ENCODE measurements at regions not wholly inside any gene's neighbourhood (a gene's known extent, or its start where the extent isn't known, plus 50 kb on each side); places are given as distances from the start of the nearest gene placed in this dataset.

- no CpG with 5 or more reads among the region's 4 CpGs for WGBS, 2 donors (ENCODE audit: extremely low coverage in 2 of 2, insufficient read length in 2 of 2, insufficient replicate concordance in 1 of 2)
- Histone ChIP-seq H4K8ac (ENCODE audit: low read depth, low read length) (no peak overlapping the region), H3K36me3 (replicated peaks in 1 of 2; ENCODE audit: control insufficient read depth in 2 of 2, insufficient read depth in 2 of 2, low read length in 2 of 2) (no peaks in the 10 kb centered on the region), H3K79me1 (ENCODE audit: low read depth, low read length) (no peaks in the 10 kb centered on the region), H3K27ac (replicated peaks; ENCODE audit: low read length) (no peak overlapping the region), H3K18ac (ENCODE audit: low read length) (no peak overlapping the region), H3K9ac (ENCODE audit: low read depth, low read length, poor library complexity) (no peak overlapping the region), H3K27me3 (ENCODE audit: control insufficient read depth in 3 of 3, insufficient read depth in 3 of 3, low read depth in 1 of 3, low read length in 3 of 3) (no peaks in the 10 kb centered on the region), H2AFZ (ENCODE audit: low read length) (no peak overlapping the region), H2BK5ac (ENCODE audit: low read length) (no peak overlapping the region), H3K4ac (ENCODE audit: low read length) (no peak overlapping the region), H3K4me2 (ENCODE audit: insufficient read depth, low read length, poor library complexity, severe bottlenecking) (no peak overlapping the region), H2BK15ac (ENCODE audit: low read length) (no peak overlapping the region), H3K9me3 (replicated peaks in 1 of 2; ENCODE audit: control insufficient read depth in 2 of 2, insufficient read depth in 1 of 2, low read depth in 1 of 2, low read length in 2 of 2) (no peaks in the 10 kb centered on the region), H3K14ac (ENCODE audit: low read length) (no peak overlapping the region), H2BK120ac (ENCODE audit: low read depth, low read length) (no peak overlapping the region), H3K4me1 (ENCODE audit: control insufficient read depth in 2 of 2, insufficient read depth in 1 of 2, low read depth in 1 of 2, low read length in 2 of 2) (peaks cover 0 to 3% of the 10 kb centered on the region in 2 donors), H2AK5ac (ENCODE audit: low read depth, low read length) (no peak overlapping the region), H3K23ac (ENCODE audit: low read depth, low read length, poor library complexity) (no peak overlapping the region), H4K91ac (ENCODE audit: low read depth, low read length, poor library complexity) (no peak overlapping the region), H3K4me3 (ENCODE audit: low read length in 2 of 2) (no peak overlapping the region), H2BK12ac (ENCODE audit: low read length) (no peak overlapping the region)
- no peak for DNase-seq (ENCODE audit: low spot score)
Observed at GRCh38 chr12:23221066-23221465, 596.1 kb downstream of the ETNK1 start.

GRCh38 chr12:23221926-23222325 is 597.0 kb downstream of the ETNK1 start:
- no peak for DNase-seq (ENCODE audit: low spot score)
- no CpG with 5 or more reads among the region's 1 CpG for WGBS, 2 donors (ENCODE audit: extremely low coverage in 2 of 2, insufficient read length in 2 of 2, insufficient replicate concordance in 1 of 2)
- no peak overlapping the region for H2BK15ac ChIP-seq (ENCODE audit: low read length)

GRCh38 chr12:23222801-23223200 is 597.8 kb downstream of the ETNK1 start:
- Histone ChIP-seq H3K4me3 (ENCODE audit: low read length in 2 of 2) (no peak overlapping the region), H2AFZ (ENCODE audit: low read length) (no peak overlapping the region), H3K9ac (ENCODE audit: low read depth, low read length, poor library complexity) (no peak overlapping the region), H2BK120ac (ENCODE audit: low read depth, low read length) (no peak overlapping the region), H3K4me2 (ENCODE audit: insufficient read depth, low read length, poor library complexity, severe bottlenecking) (no peak overlapping the region), H3K4ac (ENCODE audit: low read length) (no peak overlapping the region), H3K36me3 (replicated peaks in 1 of 2; ENCODE audit: control insufficient read depth in 2 of 2, insufficient read depth in 2 of 2, low read length in 2 of 2) (no peaks in the 10 kb centered on the region), H3K23ac (ENCODE audit: low read depth, low read length, poor library complexity) (no peak overlapping the region), H3K14ac (ENCODE audit: low read length) (no peak overlapping the region), H3K18ac (ENCODE audit: low read length) (no peak overlapping the region), H3K79me1 (ENCODE audit: low read depth, low read length) (no peaks in the 10 kb centered on the region), H2BK5ac (ENCODE audit: low read length) (no peak overlapping the region), H2BK15ac (ENCODE audit: low read length) (no peak overlapping the region), H3K9me3 (replicated peaks in 1 of 2; ENCODE audit: control insufficient read depth in 2 of 2, insufficient read depth in 1 of 2, low read depth in 1 of 2, low read length in 2 of 2) (no peaks in the 10 kb centered on the region), H3K27ac (replicated peaks; ENCODE audit: low read length) (no peak overlapping the region), H3K4me1 (ENCODE audit: control insufficient read depth in 2 of 2, insufficient read depth in 1 of 2, low read depth in 1 of 2, low read length in 2 of 2) (no peaks in the 10 kb centered on the region), H3K27me3 (ENCODE audit: control insufficient read depth in 3 of 3, insufficient read depth in 3 of 3, low read depth in 1 of 3, low read length in 3 of 3) (no peaks in the 10 kb centered on the region), H2AK5ac (ENCODE audit: low read depth, low read length) (no peak overlapping the region), H4K8ac (ENCODE audit: low read depth, low read length) (no peak overlapping the region), H2BK12ac (ENCODE audit: low read length) (no peak overlapping the region), H4K91ac (ENCODE audit: low read depth, low read length, poor library complexity) (no peak overlapping the region)
- whole genome bisulfite sequencing, 2 donors (ENCODE audit: extremely low coverage in 2 of 2, insufficient read length in 2 of 2, insufficient replicate concordance in 1 of 2), result no CpG with 5 or more reads among the region's 3 CpGs
- no peak for DNase-seq (ENCODE audit: low spot score)

More at GRCh38 chr12:23221926-23222325, 597.0 kb downstream of the ETNK1 start:
- no peak overlapping the region for H2BK120ac ChIP-seq (ENCODE audit: low read depth, low read length)
- no peaks in the 10 kb centered on the region for H3K27me3 ChIP-seq (ENCODE audit: control insufficient read depth in 3 of 3, insufficient read depth in 3 of 3, low read depth in 1 of 3, low read length in 3 of 3)
- H3K27ac ChIP-seq (replicated peaks; ENCODE audit: low read length), result no peak overlapping the region
- H2AK5ac ChIP-seq (ENCODE audit: low read depth, low read length), result no peak overlapping the region
- H3K36me3 ChIP-seq (replicated peaks in 1 of 2; ENCODE audit: control insufficient read depth in 2 of 2, insufficient read depth in 2 of 2, low read length in 2 of 2), result no peaks in the 10 kb centered on the region
- no peaks in the 10 kb centered on the region for H3K9me3 ChIP-seq (replicated peaks in 1 of 2; ENCODE audit: control insufficient read depth in 2 of 2, insufficient read depth in 1 of 2, low read depth in 1 of 2, low read length in 2 of 2)
- H2BK5ac ChIP-seq (ENCODE audit: low read length), result no peak overlapping the region
- H4K91ac ChIP-seq (ENCODE audit: low read depth, low read length, poor library complexity), result no peak overlapping the region
- H3K4ac ChIP-seq (ENCODE audit: low read length), result no peak overlapping the region
- H3K4me2 ChIP-seq (ENCODE audit: insufficient read depth, low read length, poor library complexity, severe bottlenecking), result no peak overlapping the region
- no peak overlapping the region for H3K23ac ChIP-seq (ENCODE audit: low read depth, low read length, poor library complexity)
- peaks cover 0 to 3% of the 10 kb centered on the region in 2 donors for H3K4me1 ChIP-seq (ENCODE audit: control insufficient read depth in 2 of 2, insufficient read depth in 1 of 2, low read depth in 1 of 2, low read length in 2 of 2)
- H3K4me3 ChIP-seq (ENCODE audit: low read length in 2 of 2), result no peak overlapping the region
- H4K8ac ChIP-seq (ENCODE audit: low read depth, low read length), result no peak overlapping the region
- no peaks in the 10 kb centered on the region for H3K79me1 ChIP-seq (ENCODE audit: low read depth, low read length)
- no peak overlapping the region for H2BK12ac ChIP-seq (ENCODE audit: low read length)
- no peak overlapping the region for H3K18ac ChIP-seq (ENCODE audit: low read length)
- H3K9ac ChIP-seq (ENCODE audit: low read depth, low read length, poor library complexity), result no peak overlapping the region
- no peak overlapping the region for H2AFZ ChIP-seq (ENCODE audit: low read length)
- no peak overlapping the region for H3K14ac ChIP-seq (ENCODE audit: low read length)

GRCh38 chr12:23228101-23228500 is 603.1 kb downstream of the ETNK1 start:
- Histone ChIP-seq H3K9ac (ENCODE audit: low read depth, low read length, poor library complexity) (no peak overlapping the region), H3K14ac (ENCODE audit: low read length) (no peak overlapping the region), H3K18ac (ENCODE audit: low read length) (no peak overlapping the region), H4K91ac (ENCODE audit: low read depth, low read length, poor library complexity) (no peak overlapping the region), H2AK5ac (ENCODE audit: low read depth, low read length) (no peak overlapping the region), H3K4ac (ENCODE audit: low read length) (no peak overlapping the region), H2BK12ac (ENCODE audit: low read length) (no peak overlapping the region), H3K36me3 (replicated peaks in 1 of 2; ENCODE audit: control insufficient read depth in 2 of 2, insufficient read depth in 2 of 2, low read length in 2 of 2) (no peaks in the 10 kb centered on the region), H2BK120ac (ENCODE audit: low read depth, low read length) (no peak overlapping the region), H3K4me1 (ENCODE audit: control insufficient read depth in 2 of 2, insufficient read depth in 1 of 2, low read depth in 1 of 2, low read length in 2 of 2) (no peaks in the 10 kb centered on the region), H3K23ac (ENCODE audit: low read depth, low read length, poor library complexity) (no peak overlapping the region), H3K79me1 (ENCODE audit: low read depth, low read length) (no peaks in the 10 kb centered on the region), H3K27ac (replicated peaks; ENCODE audit: low read length) (no peak overlapping the region), H3K4me2 (ENCODE audit: insufficient read depth, low read length, poor library complexity, severe bottlenecking) (no peak overlapping the region), H2BK15ac (ENCODE audit: low read length) (no peak overlapping the region), H2BK5ac (ENCODE audit: low read length) (no peak overlapping the region), H3K4me3 (ENCODE audit: low read length in 2 of 2) (no peak overlapping the region), H3K27me3 (ENCODE audit: control insufficient read depth in 3 of 3, insufficient read depth in 3 of 3, low read depth in 1 of 3, low read length in 3 of 3) (peaks cover 0 to 2% (median 0%) of the 10 kb centered on the region in 3 experiments), H4K8ac (ENCODE audit: low read depth, low read length) (no peak overlapping the region), H2AFZ (ENCODE audit: low read length) (no peak overlapping the region), H3K9me3 (replicated peaks in 1 of 2; ENCODE audit: control insufficient read depth in 2 of 2, insufficient read depth in 1 of 2, low read depth in 1 of 2, low read length in 2 of 2) (no peaks in the 10 kb centered on the region)
- no peak for DNase-seq (ENCODE audit: low spot score)
- WGBS, 2 donors (ENCODE audit: extremely low coverage in 2 of 2, insufficient read length in 2 of 2, insufficient replicate concordance in 1 of 2), result no CpG with 5 or more reads among the region's 2 CpGs
